ENCODE measurements at regions not wholly inside any gene's neighbourhood (a gene's known extent, or its start where the extent isn't known, plus 50 kb on each side); places are given as distances from the start of the nearest gene placed in this dataset.

GRCh38 chr20:12728782-12729181, 280.0 kb upstream of the SPTLC3 start (continued):
- TF ChIP-seq EGR1 (conservative IDR thresholded peaks at IDR 0.05): no peak
- TF ChIP-seq CHD4 (IDR thresholded peaks at IDR 0.05; ENCODE audit: insufficient read depth, insufficient replicate concordance, low read depth, low read length, poor library complexity, severe bottlenecking): no peak
- no peak for TF ChIP-seq ZFPM2 (CRISPR knock-in tag; IDR thresholded peaks at IDR 0.05)

GRCh38 chr20:12729326-12729725, 279.4 kb upstream of the SPTLC3 start:
- H3K27ac ChIP-seq (ENCODE audit: extremely low read depth, low read depth, low read length): no peak overlapping the region
- H3K27me3 ChIP-seq (ENCODE audit: control insufficient read depth in 2 of 2, insufficient read depth in 2 of 2, low read length in 2 of 2): no peaks in the 10 kb centered on the region
- H3K36me3 ChIP-seq (ENCODE audit: control insufficient read depth, insufficient read depth, low read length): no peaks in the 10 kb centered on the region
- no peak overlapping the region for H3K4me3 ChIP-seq
- no peaks in the 10 kb centered on the region for H3K9me3 ChIP-seq (replicated peaks; ENCODE audit: control insufficient read depth, insufficient read depth, low read depth, low read length)
- no peak overlapping the region for H3K4me2 ChIP-seq (ENCODE audit: insufficient read depth, low read length)
- ATAC-seq (no peak), DNase-seq (ENCODE audit: extremely low read depth in 1 of 4, low spot score in 3 of 4) (no peak), FAIRE-seq (no peak)
- intact Hi-C loops (cut with micrococcal nuclease): no loop called here
- no peak overlapping the region for H2AFZ ChIP-seq (ENCODE audit: low read depth, low read length)
- no peaks in the 10 kb centered on the region for H3K9me1 ChIP-seq (ENCODE audit: control insufficient read depth, insufficient read depth, low read length)
- POLR2A ChIA-PET: no interaction called here
- no peaks in the 10 kb centered on the region for H3K79me2 ChIP-seq (ENCODE audit: control insufficient read depth, insufficient read depth, low read length)
- no peaks in the 10 kb centered on the region for H3K4me1 ChIP-seq (replicated peaks in 1 of 2; ENCODE audit: control insufficient read depth in 2 of 2, insufficient read depth in 2 of 2, low read length in 2 of 2)
- CTCF ChIA-PET (ENCODE audit: low intra/inter-chr PET ratio): no interaction called here
- no peaks in the 10 kb centered on the region for H4K20me1 ChIP-seq (replicated peaks; ENCODE audit: control insufficient read depth, insufficient read depth, low read length)
- no peak overlapping the region for H3K9ac ChIP-seq (ENCODE audit: insufficient read depth in 1 of 2, low read depth in 2 of 2, low read length in 2 of 2)
- BruUV-seq (replicated peaks): no TSS peak
- in situ Hi-C loops (cut with MboI): no loop called here
- TF ChIP-seq RBM14 (IDR thresholded peaks at IDR 0.05; ENCODE audit: borderline replicate concordance, insufficient read depth, low read depth, low read length) (no peak), ZNF232 (CRISPR knock-in tag; IDR thresholded peaks at IDR 0.05) (no peak), KAT7 (CRISPR knock-in tag; IDR thresholded peaks at IDR 0.05; ENCODE audit: borderline replicate concordance) (no peak), DLX4 (CRISPR knock-in tag; IDR thresholded peaks at IDR 0.05) (no peak), IRF2 (CRISPR knock-in tag; IDR thresholded peaks at IDR 0.05) (no peak), ZNF347 (CRISPR knock-in tag; IDR thresholded peaks at IDR 0.05; ENCODE audit: low read depth) (no peak), E2F8 (IDR thresholded peaks at IDR 0.05; ENCODE audit: low read depth, partially characterized antibody) (no peak), TFAM (CRISPR knock-in tag; conservative IDR thresholded peaks at IDR 0.05) (no peak), PRMT5 (CRISPR knock-in tag; IDR thresholded peaks at IDR 0.05) (no peak), ZNF408 (CRISPR knock-in tag; IDR thresholded peaks at IDR 0.05; ENCODE audit: low read depth) (no peak), CEBPB (tag; IDR thresholded peaks at IDR 0.05) (no peak), HDAC1 (IDR thresholded peaks at IDR 0.05) (no peak)
- TF ChIP-seq, protein P1, sequence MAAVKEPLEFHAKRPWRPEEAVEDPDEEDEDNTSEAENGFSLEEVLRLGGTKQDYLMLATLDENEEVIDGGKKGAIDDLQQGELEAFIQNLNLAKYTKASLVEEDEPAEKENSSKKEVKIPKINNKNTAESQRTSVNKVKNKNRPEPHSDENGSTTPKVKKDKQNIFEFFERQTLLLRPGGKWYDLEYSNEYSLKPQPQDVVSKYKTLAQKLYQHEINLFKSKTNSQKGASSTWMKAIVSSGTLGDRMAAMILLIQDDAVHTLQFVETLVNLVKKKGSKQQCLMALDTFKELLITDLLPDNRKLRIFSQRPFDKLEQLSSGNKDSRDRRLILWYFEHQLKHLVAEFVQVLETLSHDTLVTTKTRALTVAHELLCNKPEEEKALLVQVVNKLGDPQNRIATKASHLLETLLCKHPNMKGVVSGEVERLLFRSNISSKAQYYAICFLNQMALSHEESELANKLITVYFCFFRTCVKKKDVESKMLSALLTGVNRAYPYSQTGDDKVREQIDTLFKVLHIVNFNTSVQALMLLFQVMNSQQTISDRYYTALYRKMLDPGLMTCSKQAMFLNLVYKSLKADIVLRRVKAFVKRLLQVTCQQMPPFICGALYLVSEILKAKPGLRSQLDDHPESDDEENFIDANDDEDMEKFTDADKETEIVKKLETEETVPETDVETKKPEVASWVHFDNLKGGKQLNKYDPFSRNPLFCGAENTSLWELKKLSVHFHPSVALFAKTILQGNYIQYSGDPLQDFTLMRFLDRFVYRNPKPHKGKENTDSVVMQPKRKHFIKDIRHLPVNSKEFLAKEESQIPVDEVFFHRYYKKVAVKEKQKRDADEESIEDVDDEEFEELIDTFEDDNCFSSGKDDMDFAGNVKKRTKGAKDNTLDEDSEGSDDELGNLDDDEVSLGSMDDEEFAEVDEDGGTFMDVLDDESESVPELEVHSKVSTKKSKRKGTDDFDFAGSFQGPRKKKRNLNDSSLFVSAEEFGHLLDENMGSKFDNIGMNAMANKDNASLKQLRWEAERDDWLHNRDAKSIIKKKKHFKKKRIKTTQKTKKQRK (IDR thresholded peaks at IDR 0.05; ENCODE audit: borderline replicate concordance, low read depth, low read length): no peak
